ENCODE measurements at regions not wholly inside any gene's neighbourhood (a gene's known extent, or its start where the extent isn't known, plus 50 kb on each side); places are given as distances from the start of the nearest gene placed in this dataset.

- H3K27ac ChIP-seq (ENCODE audit: low read length), result no peak overlapping the region
These were observed 89.2 kb upstream of the NCAM1 start for GRCh38 chr11:112871909-112872500.

GRCh38 chr11:112874980-112875379 lies 86.2 kb upstream of the NCAM1 start:
- intact Hi-C loops (cut with micrococcal nuclease; ENCODE audit: unreplicated experiment) (no loop called here), in situ Hi-C loops (cut with HindIII; ENCODE audit: low pct_unique_long_range_greater_than_20kb, low sequenced_read_pairs) (no loop called here)
- no peak for ATAC-seq
- no peak overlapping the region for H3K27ac ChIP-seq (ENCODE audit: low read length)
- DNase-seq (ENCODE audit: low read depth, low spot score), result no peak
- ChIA-PET CTCF (no interaction called here), POLR2A (no interaction called here)
- no peaks in the 10 kb centered on the region for H3K9me3 ChIP-seq (ENCODE audit: control insufficient read depth, insufficient read depth, low read depth, low read length)
- H3K4me1 ChIP-seq (ENCODE audit: control insufficient read depth, insufficient read depth, low read length), result no peaks in the 10 kb centered on the region
- BruUV-seq (replicated peaks), result no TSS peak
- no peak for TF ChIP-seq REST (IDR thresholded peaks at IDR 0.05; ENCODE audit: insufficient read depth in 1 of 2, low read depth in 2 of 2, low read length in 1 of 2)
- no peak for TF ChIP-seq TCF7L2 (IDR thresholded peaks at IDR 0.05; ENCODE audit: low read depth, low read length)
- TF ChIP-seq SIN3A (IDR thresholded peaks at IDR 0.05; ENCODE audit: borderline replicate concordance, insufficient read depth, low read depth, low read length), result no peak
- no peak for TF ChIP-seq POLR2AphosphoS5 (IDR thresholded peaks at IDR 0.05; ENCODE audit: low read depth, low read length)
- TF ChIP-seq CTCF (IDR thresholded peaks at IDR 0.05), result no peak
- H3K36me3 ChIP-seq (ENCODE audit: control insufficient read depth, insufficient read depth, low read length), result no peaks in the 10 kb centered on the region
- H3K4me3 ChIP-seq (ENCODE audit: low read depth in 2 of 2, low read length in 2 of 2), result no peak overlapping the region
- H3K27me3 ChIP-seq (ENCODE audit: control insufficient read depth, insufficient read depth, low read length), result 0 out of 2 replicates have a peak, but pooled peaks cover 2% of the 10 kb centered on the region

More at GRCh38 chr11:112871909-112872500, 89.2 kb upstream of the NCAM1 start:
- Histone ChIP-seq H3K27me3 (ENCODE audit: control insufficient read depth, insufficient read depth, low read length) (no peaks in the 10 kb centered on the region; the same call in 1 of the 2 replicates), H3K9me3 (ENCODE audit: control insufficient read depth, insufficient read depth, low read depth, low read length) (no peaks in the 10 kb centered on the region), H3K4me3 (ENCODE audit: low read depth in 2 of 2, low read length in 2 of 2) (no peak overlapping the region), H3K4me1 (ENCODE audit: control insufficient read depth, insufficient read depth, low read length) (no peaks in the 10 kb centered on the region), H3K36me3 (ENCODE audit: control insufficient read depth, insufficient read depth, low read length) (no peaks in the 10 kb centered on the region)
- TF ChIP-seq POLR2AphosphoS5 (IDR thresholded peaks at IDR 0.05; ENCODE audit: low read depth, low read length) (no peak), REST (IDR thresholded peaks at IDR 0.05; ENCODE audit: insufficient read depth in 1 of 2, low read depth in 2 of 2, low read length in 1 of 2) (no peak), CTCF (IDR thresholded peaks at IDR 0.05) (no peak), SIN3A (IDR thresholded peaks at IDR 0.05; ENCODE audit: borderline replicate concordance, insufficient read depth, low read depth, low read length) (no peak), TCF7L2 (IDR thresholded peaks at IDR 0.05; ENCODE audit: low read depth, low read length) (no peak)
- intact Hi-C loops (cut with micrococcal nuclease; ENCODE audit: unreplicated experiment) (no loop called here), in situ Hi-C loops (cut with HindIII; ENCODE audit: low pct_unique_long_range_greater_than_20kb, low sequenced_read_pairs) (no loop called here)
- DNase-seq (ENCODE audit: low read depth, low spot score) (no peak), ATAC-seq (no peak)
- no TSS peak for BruUV-seq (replicated peaks)
- ChIA-PET POLR2A (no interaction called here), CTCF (no interaction called here)
